ENCODE measurements at regions not wholly inside any gene's neighbourhood (a gene's known extent, or its start where the extent isn't known, plus 50 kb on each side); places are given as distances from the start of the nearest gene placed in this dataset.

GRCh38 chr9:115411993-115412452, 294.1 kb upstream of the TNC start:
- TF ChIP-seq CTCF (IDR thresholded peaks at IDR 0.05) (no peak), POLR2A (IDR thresholded peaks at IDR 0.05) (no peak)
